ENCODE measurements at regions not wholly inside any gene's neighbourhood (a gene's known extent, or its start where the extent isn't known, plus 50 kb on each side); places are given as distances from the start of the nearest gene placed in this dataset.
A peak's percentile ranks its signal among the peaks of the same experiment; 100 is the strongest.

DNA sequence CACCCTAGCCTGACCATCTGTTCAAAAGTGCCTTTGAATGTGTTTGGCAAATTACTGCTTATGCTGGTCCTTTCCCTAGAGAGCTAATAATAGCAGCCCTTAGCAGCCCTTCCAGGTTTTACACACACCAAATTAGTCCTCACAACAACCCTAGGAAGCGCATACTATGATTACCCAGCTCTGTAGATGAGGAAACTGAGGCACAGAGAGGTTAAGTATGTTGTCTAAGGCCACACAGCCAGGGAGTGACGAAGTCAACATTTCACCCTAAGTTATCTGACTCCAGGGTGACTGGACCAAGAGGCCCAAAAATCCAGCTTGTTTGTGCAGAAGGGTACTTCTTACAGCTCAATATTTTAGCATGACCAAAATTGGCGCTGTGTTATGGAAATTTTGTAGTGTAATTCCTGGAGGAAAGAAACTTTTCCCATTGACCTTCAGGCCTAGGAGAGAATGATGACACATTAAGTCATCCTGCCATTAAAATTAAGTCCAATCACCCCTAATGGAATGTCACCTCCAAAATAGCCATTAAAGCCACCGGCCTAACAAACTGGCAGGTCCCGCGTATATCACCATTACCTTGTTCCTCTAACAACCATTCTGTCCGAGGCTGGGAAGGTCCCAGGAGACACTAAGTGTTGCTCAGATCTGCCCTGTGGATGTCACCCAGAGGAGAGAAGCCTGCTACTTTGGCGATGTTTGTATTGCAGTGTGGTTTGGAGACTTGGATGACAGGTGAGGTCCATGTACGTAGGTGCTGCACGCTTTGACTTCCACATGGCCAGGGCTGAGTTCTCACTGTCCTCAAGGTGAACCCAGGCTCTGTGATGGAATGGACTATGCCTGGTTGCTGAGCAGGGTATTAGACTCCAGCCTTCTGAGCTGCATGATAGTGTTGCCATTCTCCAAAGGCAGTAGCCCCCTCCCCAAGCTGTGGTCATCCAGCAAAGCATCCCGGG is 258.3 kb downstream of the TOMM20 start:
- no peaks in the 10 kb centered on the region for H3K27me3 Mint-ChIP-seq
- no peak overlapping the region for H3K4me3 Mint-ChIP-seq
- H3K27ac ChIP-seq (ENCODE audit: low read depth, low read length): no peak overlapping the region
- peaks cover 0 to 28% (median 8%) of the 10 kb centered on the region in 7 donors for H3K4me1 Mint-ChIP-seq
- ChIA-PET POLR2A (interaction anchor here (0.6 kb wide), 1 partner anchor 259 kb away, joined by 4 read pairs; no protein-coding TSS in a partner anchor), CTCF (no interaction called here)
- peak overlapping the region in 1 of 9 donors; percentile 57 for H3K27ac Mint-ChIP-seq
- no peaks in the 10 kb centered on the region for H3K9me3 ChIP-seq (ENCODE audit: control insufficient read depth in 2 of 3, low read length in 3 of 3)
- peaks cover 0 to 9% (median 0%) of the 10 kb centered on the region in 11 donors for H3K9me3 Mint-ChIP-seq
- no peaks in the 10 kb centered on the region for H3K4me1 ChIP-seq (ENCODE audit: control insufficient read depth in 2 of 2, insufficient read depth in 2 of 2, low read length in 2 of 2)
- H3K27me3 ChIP-seq (ENCODE audit: control insufficient read depth in 2 of 2, insufficient read depth in 2 of 2, low read length in 2 of 2): no peaks in the 10 kb centered on the region
- H3K36me3 Mint-ChIP-seq: peaks cover 0 to 7% (median 0%) of the 10 kb centered on the region in 5 donors
- no peaks in the 10 kb centered on the region for H3K36me3 ChIP-seq (ENCODE audit: control insufficient read depth in 2 of 3, insufficient read depth in 3 of 3, low read length in 3 of 3)
- no peak overlapping the region for H3K4me3 ChIP-seq (ENCODE audit: low read length)
- DNase-seq (no peak), ATAC-seq (no peak)
- intact Hi-C loops (cut with micrococcal nuclease): no loop called here

DNA sequence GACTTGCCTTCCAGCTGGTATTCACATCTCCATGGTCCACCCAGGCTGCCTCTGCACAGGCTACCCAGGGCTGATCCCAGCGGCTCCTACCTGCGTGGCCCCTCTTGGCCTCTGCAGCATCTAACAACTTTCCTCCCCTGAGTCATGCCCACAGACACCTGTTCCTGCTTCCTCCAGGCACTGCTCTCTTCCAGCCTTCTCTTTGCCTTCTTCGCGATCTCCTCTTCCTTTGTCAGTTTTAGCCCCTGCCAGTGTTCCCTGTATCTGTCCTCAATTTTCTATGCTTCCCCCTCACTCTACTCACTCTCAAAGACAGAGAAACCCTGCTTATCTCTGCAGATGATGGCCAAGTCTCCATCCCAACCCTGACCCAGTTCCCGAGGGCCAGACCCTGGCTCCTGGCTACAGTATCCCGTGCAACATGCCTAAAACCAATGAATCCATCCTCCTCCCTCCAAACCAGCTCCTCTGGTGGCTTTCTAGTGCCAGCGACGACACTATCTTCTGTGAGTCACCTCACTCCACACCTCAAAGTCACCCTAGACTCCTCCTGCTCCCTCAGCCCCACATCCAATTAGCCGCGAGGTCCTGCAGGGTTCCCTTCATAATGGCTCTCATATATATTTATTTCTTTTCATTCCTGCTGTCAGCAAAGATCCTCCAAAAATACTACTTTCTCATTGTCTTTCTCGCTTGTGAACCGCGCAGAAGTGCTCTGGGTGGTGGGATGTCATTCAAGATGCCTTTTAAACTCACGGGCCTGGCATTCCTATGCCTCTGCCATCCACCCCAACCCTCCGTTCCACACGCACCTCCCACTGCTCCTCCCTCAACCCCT is 259.2 kb downstream of the TOMM20 start:
- intact Hi-C loops (cut with micrococcal nuclease): no loop called here
- no peaks in the 10 kb centered on the region for H3K27me3 Mint-ChIP-seq
- no peaks in the 10 kb centered on the region for H3K9me3 ChIP-seq (ENCODE audit: control insufficient read depth in 2 of 3, low read length in 3 of 3)
- H3K4me3 ChIP-seq (ENCODE audit: low read length): no peak overlapping the region
- peak overlapping the region in 2 of 9 donors; percentile 10 to 21 for H3K27ac Mint-ChIP-seq
- peaks cover 0 to 9% (median 0%) of the 10 kb centered on the region in 11 donors for H3K9me3 Mint-ChIP-seq
- peaks cover 0 to 7% (median 0%) of the 10 kb centered on the region in 5 donors for H3K36me3 Mint-ChIP-seq
- H3K27ac ChIP-seq (ENCODE audit: low read depth, low read length): no peak overlapping the region
- ChIA-PET CTCF (no interaction called here), POLR2A (interaction anchor here (0.6 kb wide), 1 partner anchor 258 kb away, joined by 4 read pairs; no protein-coding TSS in a partner anchor)
- no peaks in the 10 kb centered on the region for H3K27me3 ChIP-seq (ENCODE audit: control insufficient read depth in 2 of 2, insufficient read depth in 2 of 2, low read length in 2 of 2)
- ATAC-seq (no peak), DNase-seq (no peak)
- no peaks in the 10 kb centered on the region for H3K36me3 ChIP-seq (ENCODE audit: control insufficient read depth in 2 of 3, insufficient read depth in 3 of 3, low read length in 3 of 3)
- peaks cover 0 to 26% (median 5%) of the 10 kb centered on the region in 7 donors for H3K4me1 Mint-ChIP-seq
- H3K4me1 ChIP-seq (ENCODE audit: control insufficient read depth in 2 of 2, insufficient read depth in 2 of 2, low read length in 2 of 2): no peaks in the 10 kb centered on the region
- H3K4me3 Mint-ChIP-seq: no peak overlapping the region

DNA sequence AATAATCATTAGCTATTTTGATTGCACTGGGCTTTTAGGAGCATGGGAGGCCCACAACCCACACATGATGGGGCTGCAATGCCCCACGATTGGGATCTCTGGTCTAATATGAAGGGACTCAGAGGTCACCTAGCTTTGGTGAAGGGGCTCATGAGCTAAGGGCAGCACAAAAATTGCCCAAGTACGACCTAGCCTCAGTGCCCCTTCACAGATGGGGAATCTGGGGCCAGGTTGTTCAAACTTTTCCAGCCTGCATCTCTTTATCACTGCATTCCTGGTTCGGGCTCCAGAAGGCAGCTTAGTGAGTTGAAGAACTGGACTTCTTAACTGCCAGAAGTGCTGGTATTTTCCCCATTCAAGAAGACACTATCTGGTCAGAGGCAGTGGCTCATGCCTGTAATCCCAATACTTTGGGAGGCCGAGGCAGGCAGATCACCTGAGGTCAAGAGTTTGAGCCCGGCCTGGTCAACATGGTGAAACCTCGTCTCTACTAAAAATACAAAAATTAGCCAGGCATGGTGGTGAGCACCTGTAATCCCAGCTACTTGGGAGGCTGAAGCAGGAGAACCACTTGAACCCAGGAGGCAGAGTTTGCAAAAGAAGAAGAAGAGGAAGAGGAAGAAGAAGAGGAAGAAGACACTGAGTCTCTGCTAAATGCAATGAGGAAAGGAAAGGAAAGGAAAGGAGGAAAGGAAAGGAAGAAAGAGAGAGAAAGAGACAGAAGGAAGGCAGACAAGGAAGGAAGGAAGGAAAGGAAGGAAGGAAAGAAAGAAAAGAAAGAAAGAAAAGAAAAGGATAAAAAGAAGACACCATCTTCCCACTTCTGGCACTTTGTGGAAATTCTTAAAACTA is 258.5 kb upstream of the IRF2BP2 start:
- H3K27ac ChIP-seq (ENCODE audit: low read depth, low read length): no peak overlapping the region
- Mint-ChIP-seq H3K4me1 (peaks cover 0 to 33% (median 5%) of the 10 kb centered on the region in 7 donors), H3K36me3 (peaks cover 0 to 7% (median 0%) of the 10 kb centered on the region in 5 donors), H3K9me3 (peaks cover 0 to 9% (median 0%) of the 10 kb centered on the region in 11 donors), H3K4me3 (no peak overlapping the region), H3K27me3 (no peaks in the 10 kb centered on the region), H3K27ac (peak overlapping the region in 2 of 9 donors; percentile 10 to 50)
- H3K4me3 ChIP-seq (ENCODE audit: low read length): no peak overlapping the region
- H3K9me3 ChIP-seq (ENCODE audit: control insufficient read depth in 2 of 3, low read length in 3 of 3): no peaks in the 10 kb centered on the region
- CTCF ChIA-PET: no interaction called here
- intact Hi-C loops (cut with micrococcal nuclease): no loop called here
- POLR2A ChIA-PET: interaction anchor here (0.6 kb wide), 1 partner anchor 24 kb away, joined by 3 read pairs; no protein-coding TSS in a partner anchor
- no peaks in the 10 kb centered on the region for H3K27me3 ChIP-seq (ENCODE audit: control insufficient read depth in 2 of 2, insufficient read depth in 2 of 2, low read length in 2 of 2)
- ATAC-seq (no peak), DNase-seq (no peak)
- no peaks in the 10 kb centered on the region for H3K36me3 ChIP-seq (ENCODE audit: control insufficient read depth in 2 of 3, insufficient read depth in 3 of 3, low read length in 3 of 3)
- no peaks in the 10 kb centered on the region for H3K4me1 ChIP-seq (ENCODE audit: control insufficient read depth in 2 of 2, insufficient read depth in 2 of 2, low read length in 2 of 2)

DNA sequence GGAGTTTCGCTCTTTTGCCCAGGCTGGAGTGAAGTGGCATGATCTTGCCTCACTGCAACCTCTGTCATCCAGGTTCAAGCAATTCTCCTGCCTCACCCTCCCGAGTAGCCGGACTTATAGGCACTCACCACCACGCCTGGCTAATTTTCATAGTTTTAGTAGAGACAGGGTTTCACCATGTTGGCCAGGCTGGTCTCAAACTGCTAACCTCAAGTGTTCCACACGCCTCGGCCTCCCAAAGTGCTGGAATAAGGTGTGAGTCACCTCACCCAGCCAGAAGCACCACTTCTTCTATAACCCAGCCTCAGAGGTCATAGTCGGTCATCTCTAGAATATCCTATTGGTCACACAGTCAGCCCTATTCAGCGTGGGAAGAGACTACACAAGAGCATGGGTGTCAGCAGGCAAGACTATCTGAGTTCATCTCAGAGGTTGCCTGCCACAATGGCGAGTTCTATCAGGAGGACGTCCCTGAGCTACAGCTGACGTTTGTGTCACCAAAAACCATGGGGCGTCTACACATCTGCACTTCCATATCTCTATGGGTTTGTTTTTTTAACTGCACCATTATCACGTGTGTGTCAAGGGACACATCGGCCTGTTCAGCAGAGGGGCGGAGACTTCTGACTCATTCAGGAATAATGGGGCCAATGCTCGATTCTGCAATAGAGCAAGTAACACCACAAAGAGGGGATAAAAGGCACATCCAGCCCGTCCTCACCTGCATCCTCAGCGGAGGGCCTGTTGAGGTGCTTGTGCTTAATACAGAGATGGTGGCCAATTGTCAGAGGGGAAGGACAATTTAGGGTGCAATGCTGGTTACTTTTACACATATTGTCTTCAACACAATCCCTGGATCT is 256.3 kb upstream of the IRF2BP2 start:
- H3K36me3 ChIP-seq (ENCODE audit: control insufficient read depth in 2 of 3, insufficient read depth in 3 of 3, low read length in 3 of 3): no peaks in the 10 kb centered on the region
- H3K4me1 ChIP-seq (ENCODE audit: control insufficient read depth in 2 of 2, insufficient read depth in 2 of 2, low read length in 2 of 2): no peaks in the 10 kb centered on the region
- intact Hi-C loops (cut with micrococcal nuclease): no loop called here
- no peaks in the 10 kb centered on the region for H3K9me3 ChIP-seq (ENCODE audit: control insufficient read depth in 2 of 3, low read length in 3 of 3)
- H3K27ac ChIP-seq (ENCODE audit: low read depth, low read length): no peak overlapping the region
- H3K27me3 ChIP-seq (ENCODE audit: control insufficient read depth in 2 of 2, insufficient read depth in 2 of 2, low read length in 2 of 2): no peaks in the 10 kb centered on the region
- Mint-ChIP-seq H3K9me3 (peaks cover 0 to 9% (median 0%) of the 10 kb centered on the region in 11 donors), H3K36me3 (peaks cover 0 to 7% (median 0%) of the 10 kb centered on the region in 5 donors), H3K27me3 (no peaks in the 10 kb centered on the region), H3K4me1 (peaks cover 0 to 33% (median 11%) of the 10 kb centered on the region in 7 donors), H3K4me3 (no peak overlapping the region), H3K27ac (peak overlapping the region in 1 of 9 donors; percentile 56)
- DNase-seq (no peak), ATAC-seq (peak; percentile 89)
- CTCF ChIA-PET: no interaction called here
- POLR2A ChIA-PET: no interaction called here
- no peak overlapping the region for H3K4me3 ChIP-seq (ENCODE audit: low read length)

DNA sequence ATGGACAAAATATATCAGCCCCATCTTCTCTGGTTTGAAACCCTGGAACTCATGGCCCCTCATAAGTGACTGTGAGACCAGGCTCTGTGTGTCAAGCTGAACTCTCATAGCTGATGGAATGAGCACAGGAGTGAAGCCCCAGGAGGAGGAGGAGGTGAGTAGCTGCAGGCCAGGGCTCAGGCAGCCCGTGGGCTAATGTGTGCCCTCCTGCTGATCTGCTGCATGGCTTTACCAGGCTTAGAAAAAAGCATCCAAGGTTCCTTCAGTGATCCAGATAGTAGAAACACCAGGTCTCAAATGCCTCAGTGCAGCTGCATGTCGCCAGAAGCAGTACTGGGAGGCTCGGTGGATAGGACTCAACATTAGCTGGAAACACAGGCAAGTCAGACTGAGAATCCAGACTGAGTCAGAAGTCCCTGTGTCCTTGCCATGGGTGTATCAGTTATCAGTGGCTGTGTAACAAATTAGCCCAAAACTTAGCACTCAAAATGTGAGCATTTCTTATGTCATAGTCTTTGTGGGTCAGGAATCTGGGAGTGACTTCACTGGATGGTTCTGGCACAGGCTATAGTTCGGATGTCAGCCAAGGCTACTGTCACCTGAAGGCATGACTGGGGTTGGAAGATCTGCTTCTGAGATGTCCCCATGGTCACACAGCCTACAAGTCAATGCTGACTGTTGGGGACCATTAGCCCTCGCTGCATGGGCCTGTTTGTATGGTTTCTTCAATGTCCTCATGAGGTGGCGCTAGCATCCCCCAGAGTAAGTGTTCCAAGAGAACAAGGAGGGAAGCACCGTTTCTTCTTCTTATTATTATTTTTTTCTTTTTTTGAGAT is 255.4 kb upstream of the IRF2BP2 start:
- ATAC-seq: no peak
- H3K27ac ChIP-seq (ENCODE audit: low read depth, low read length): no peak overlapping the region

More for the DNA sequence above, 255.4 kb upstream of the IRF2BP2 start:
- ChIA-PET CTCF (no interaction called here), POLR2A (interaction anchor here (0.6 kb wide), 1 partner anchor 94 kb away, joined by 3 read pairs; no protein-coding TSS in a partner anchor)
- Mint-ChIP-seq H3K4me3 (no peak overlapping the region), H3K9me3 (peaks cover 0 to 11% (median 0%) of the 10 kb centered on the region in 11 donors), H3K4me1 (peaks cover 0 to 33% (median 11%) of the 10 kb centered on the region in 7 donors), H3K27ac (peak overlapping the region in 1 of 9 donors; percentile 76), H3K36me3 (peaks cover 0 to 7% (median 0%) of the 10 kb centered on the region in 5 donors), H3K27me3 (no peaks in the 10 kb centered on the region)
- intact Hi-C loops (cut with micrococcal nuclease): no loop called here
- H3K27me3 ChIP-seq (ENCODE audit: control insufficient read depth in 2 of 2, insufficient read depth in 2 of 2, low read length in 2 of 2): no peaks in the 10 kb centered on the region
- no peaks in the 10 kb centered on the region for H3K4me1 ChIP-seq (ENCODE audit: control insufficient read depth in 2 of 2, insufficient read depth in 2 of 2, low read length in 2 of 2)
- H3K36me3 ChIP-seq (ENCODE audit: control insufficient read depth in 2 of 3, insufficient read depth in 3 of 3, low read length in 3 of 3): no peaks in the 10 kb centered on the region
- no peaks in the 10 kb centered on the region for H3K9me3 ChIP-seq (ENCODE audit: control insufficient read depth in 2 of 3, low read length in 3 of 3)
- no peak overlapping the region for H3K4me3 ChIP-seq (ENCODE audit: low read length)
- no peak for DNase-seq
